ENCODE measurements at regions not wholly inside any gene's neighbourhood (a gene's known extent, or its start where the extent isn't known, plus 50 kb on each side); places are given as distances from the start of the nearest gene placed in this dataset.

GRCh38 chr1:213858581-213858980, 129.2 kb upstream of the PROX1 start:
- TF ChIP-seq CTCF (IDR thresholded peaks at IDR 0.05): no peak
- no peak for TF ChIP-seq POLR2A (IDR thresholded peaks at IDR 0.05)
- TF ChIP-seq POLR2AphosphoS5 (IDR thresholded peaks at IDR 0.05): no peak
